HG03469 (cell line): ENCODE measurements at regions not wholly inside any gene's neighbourhood (a gene's known extent, or its start where the extent isn't known, plus 50 kb on each side); places are given as distances from the start of the nearest gene placed in this dataset.

Source experiments
- ATAC-seq: cut with Tn5 transposase; IDR thresholded peaks from one replicate; pipeline ENCODE4 v1.9.1; 2021; ENCODE audit warnings: mild to moderate bottlenecking, moderate library complexity, moderate number of reproducible peaks; ENCODE audit not compliant: unreplicated experiment

- peak; percentile 41 for ATAC-seq
These were observed 291.5 kb downstream of the SEC61B start for GRCh38 chr9:99513441-99514112.

- ATAC-seq: peak; percentile 31
These were observed 293.0 kb downstream of the SEC61B start for GRCh38 chr9:99515093-99515492.

- ATAC-seq: no peak
These were observed 294.0 kb downstream of the SEC61B start for GRCh38 chr9:99515895-99516656.

- ATAC-seq: no peak
These were observed 294.6 kb downstream of the SEC61B start for GRCh38 chr9:99516657-99517049.

GRCh38 chr9:99523838-99524237, 297.8 kb upstream of the NR4A3 start:
- ATAC-seq: no peak

- ATAC-seq: no peak
These were observed 290.4 kb upstream of the NR4A3 start for GRCh38 chr9:99531313-99531712.

- no peak for ATAC-seq
These were observed 288.3 kb upstream of the NR4A3 start for GRCh38 chr9:99533421-99533820.

- ATAC-seq: no peak
These were observed 283.7 kb upstream of the NR4A3 start for GRCh38 chr9:99537996-99538395.

- ATAC-seq: no peak
These were observed 277.2 kb upstream of the NR4A3 start for GRCh38 chr9:99544526-99544925.

GRCh38 chr9:99549441-99549840, 272.2 kb upstream of the NR4A3 start:
- no peak for ATAC-seq

GRCh38 chr9:99555792-99556191, 265.9 kb upstream of the NR4A3 start:
- ATAC-seq: no peak

- no peak for ATAC-seq
These were observed 264.7 kb upstream of the NR4A3 start for GRCh38 chr9:99556998-99557397.

- ATAC-seq: no peak
These were observed 263.9 kb upstream of the NR4A3 start for GRCh38 chr9:99557816-99558215.

- ATAC-seq: no peak
These were observed 261.9 kb upstream of the NR4A3 start for GRCh38 chr9:99559776-99560175.

- no peak for ATAC-seq
These were observed 261.1 kb upstream of the NR4A3 start for GRCh38 chr9:99560561-99560960.

- no peak for ATAC-seq
These were observed 260.2 kb upstream of the NR4A3 start for GRCh38 chr9:99561509-99561917.

GRCh38 chr9:99561961-99562565, 259.6 kb upstream of the NR4A3 start:
- no peak for ATAC-seq

GRCh38 chr9:99563364-99563763, 258.3 kb upstream of the NR4A3 start:
- no peak for ATAC-seq

- no peak for ATAC-seq
These were observed 256.5 kb upstream of the NR4A3 start for GRCh38 chr9:99565203-99565602.

GRCh38 chr9:99567436-99567835, 254.2 kb upstream of the NR4A3 start:
- no peak for ATAC-seq

- ATAC-seq: no peak
These were observed 251.8 kb upstream of the NR4A3 start for GRCh38 chr9:99569840-99570239.

- no peak for ATAC-seq
These were observed 249.1 kb upstream of the NR4A3 start for GRCh38 chr9:99572567-99572966.
